Activated CD4-positive, alpha-beta T cell treated with anti-CD3 and anti-CD28 coated beads, Interleukin-2, Interleukin-4, amounts not matched to agents 100 ng/mL and 50 ng/mL, durations not matched to agents 16 hours and 8 hours (primary cell): ENCODE measurements at regions not wholly inside any gene's neighbourhood (a gene's known extent, or its start where the extent isn't known, plus 50 kb on each side); places are given as distances from the start of the nearest gene placed in this dataset.
"Not testable (repeated sequence)": the region's sequence is repeated elsewhere in the genome, so short reads cannot be mapped to it uniquely, and the experiment has no call there.

Experiments used
- DNase-seq: peaks from one replicate; pipeline ENCODE4 v3.0.0-alpha.2; 2020; ENCODE audit warnings: low spot score

- DNase-seq: no peak
Measured at GRCh38 chr2:84373391-84373790, 85.7 kb downstream of the SUCLG1 start.

GRCh38 chr2:84362541-84362940 is 96.5 kb downstream of the SUCLG1 start:
- DNase-seq: no peak

- no peak for DNase-seq
Measured at GRCh38 chr2:84338069-84338468, 121.0 kb downstream of the SUCLG1 start.

- DNase-seq: no peak
Measured at GRCh38 chr2:84327645-84328249, 131.3 kb downstream of the SUCLG1 start.

- no peak for DNase-seq
Measured at GRCh38 chr2:84326831-84327432, 132.1 kb downstream of the SUCLG1 start.

GRCh38 chr2:84323890-84324289 is 135.2 kb downstream of the SUCLG1 start:
- no peak for DNase-seq

- no peak for DNase-seq
Measured at GRCh38 chr2:84320940-84321339, 138.1 kb downstream of the SUCLG1 start.

GRCh38 chr2:84319581-84319980 is 139.5 kb downstream of the SUCLG1 start:
- DNase-seq: no peak

- no peak for DNase-seq
Measured at GRCh38 chr2:84317135-84317534, 141.9 kb downstream of the SUCLG1 start.

- peak; percentile 81 for DNase-seq
Measured at GRCh38 chr2:84314901-84315330, 144.2 kb downstream of the SUCLG1 start.

- no peak for DNase-seq
Measured at GRCh38 chr2:84314250-84314649, 144.8 kb downstream of the SUCLG1 start.

- DNase-seq: no peak
Measured at GRCh38 chr2:84309281-84309680, 149.8 kb downstream of the SUCLG1 start.

GRCh38 chr2:84306361-84306760 is 152.7 kb downstream of the SUCLG1 start:
- no peak for DNase-seq

GRCh38 chr2:84302513-84303412 is 156.3 kb downstream of the SUCLG1 start:
- peak; percentile 57 for DNase-seq

- DNase-seq: no peak
Measured at GRCh38 chr2:84301717-84302116, 157.4 kb downstream of the SUCLG1 start.

- no peak for DNase-seq
Measured at GRCh38 chr2:84300696-84301029, 158.4 kb downstream of the SUCLG1 start.

- DNase-seq: not testable (repeated sequence)
Measured at GRCh38 chr2:84300001-84300695, 158.9 kb downstream of the SUCLG1 start.

GRCh38 chr2:84299211-84299775 is 159.8 kb downstream of the SUCLG1 start:
- no peak for DNase-seq

GRCh38 chr2:84297155-84297554 is 161.9 kb downstream of the SUCLG1 start:
- no peak for DNase-seq

GRCh38 chr2:84293791-84294380 is 165.2 kb downstream of the SUCLG1 start:
- no peak for DNase-seq

- DNase-seq: no peak
Measured at GRCh38 chr2:84292545-84292944, 166.5 kb downstream of the SUCLG1 start.

GRCh38 chr2:84290537-84290936 is 168.5 kb downstream of the SUCLG1 start:
- DNase-seq: no peak
